Stimulated activated CD4-positive, alpha-beta T cell treated with anti-CD3 and anti-CD28 coated beads, Interleukin-2, amount 100 ng/mL, for 48 hours (primary cell): ENCODE measurements at regions not wholly inside any gene's neighbourhood (a gene's known extent, or its start where the extent isn't known, plus 50 kb on each side); places are given as distances from the start of the nearest gene placed in this dataset.
"Not testable (repeated sequence)": the region's sequence is repeated elsewhere in the genome, so short reads cannot be mapped to it uniquely, and the experiment has no call there.

Source experiments
- DNase-seq, 2 donors: peaks; one replicate each; pipeline ENCODE4 v3.0.0-alpha.2; 2020

DNA sequence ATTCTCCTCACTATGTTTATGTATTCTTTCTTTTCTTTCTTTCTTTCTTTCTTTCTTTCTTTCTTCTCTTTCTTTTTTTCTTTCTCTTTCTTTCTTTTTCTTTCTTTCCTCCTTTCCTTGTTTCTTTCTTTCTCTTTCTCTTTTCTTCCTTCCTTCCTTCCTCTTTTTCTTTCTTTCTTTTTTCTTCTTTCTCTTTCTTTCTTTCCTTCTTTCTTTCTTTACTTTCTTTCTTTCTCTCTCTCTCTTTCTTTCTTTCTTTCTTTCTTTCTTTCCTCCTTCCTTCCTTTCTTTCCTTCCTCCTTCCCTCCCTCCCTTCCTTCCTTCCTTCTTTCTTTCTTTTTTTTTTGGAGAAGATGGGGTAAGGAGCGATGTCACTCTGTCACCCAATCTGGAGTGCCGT lies 1405.5 kb downstream of the SLITRK5 start:
- no peak for DNase-seq

DNA sequence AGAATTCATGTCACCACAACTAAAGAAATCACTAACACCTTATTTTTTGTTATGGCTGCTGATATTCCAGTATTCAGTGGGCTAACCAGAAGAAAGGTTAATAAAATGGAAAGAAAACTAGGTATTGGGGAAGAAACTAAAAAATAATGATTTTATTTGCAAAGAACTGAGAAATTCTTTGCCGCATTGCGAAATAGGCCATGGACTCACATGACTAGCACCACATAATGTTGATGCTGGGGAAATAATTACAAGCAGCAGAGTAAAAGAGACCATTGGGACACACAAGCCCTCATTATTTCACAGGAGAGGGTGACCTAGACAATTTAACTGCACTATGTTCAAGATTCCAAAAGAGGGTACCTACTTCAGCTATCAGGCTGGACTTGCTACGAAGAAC lies 1411.5 kb downstream of the SLITRK5 start:
- DNase-seq = no peak

DNA sequence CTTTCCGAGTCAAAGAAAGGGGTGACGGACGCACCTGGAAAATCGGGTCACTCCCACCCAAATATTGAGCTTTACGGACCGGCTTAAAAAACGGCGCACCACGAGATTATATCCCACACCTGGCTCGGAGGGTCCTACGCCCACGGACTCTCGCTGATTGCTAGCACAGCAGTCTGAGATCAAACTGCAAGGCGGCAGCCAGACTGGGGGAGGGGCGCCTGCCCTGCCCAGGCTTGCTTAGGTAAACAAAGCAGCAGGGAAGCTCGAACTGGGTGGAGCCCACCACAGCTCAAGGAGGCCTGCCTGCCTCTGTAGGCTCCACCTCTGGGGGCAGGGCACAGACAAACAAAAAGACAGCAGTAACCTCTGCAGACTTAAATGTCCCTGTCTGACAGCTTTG lies 1416.9 kb downstream of the SLITRK5 start:
- not testable (repeated sequence) for DNase-seq

GRCh38 chr13:89097994-89098393 lies 1426.8 kb downstream of the SLITRK5 start:
- DNase-seq = no peak

- no peak for DNase-seq
Observed at GRCh38 chr13:89113744-89114143, 1442.6 kb downstream of the SLITRK5 start.

- no peak for DNase-seq
Observed at GRCh38 chr13:89115307-89115706, 1444.1 kb downstream of the SLITRK5 start.

DNA sequence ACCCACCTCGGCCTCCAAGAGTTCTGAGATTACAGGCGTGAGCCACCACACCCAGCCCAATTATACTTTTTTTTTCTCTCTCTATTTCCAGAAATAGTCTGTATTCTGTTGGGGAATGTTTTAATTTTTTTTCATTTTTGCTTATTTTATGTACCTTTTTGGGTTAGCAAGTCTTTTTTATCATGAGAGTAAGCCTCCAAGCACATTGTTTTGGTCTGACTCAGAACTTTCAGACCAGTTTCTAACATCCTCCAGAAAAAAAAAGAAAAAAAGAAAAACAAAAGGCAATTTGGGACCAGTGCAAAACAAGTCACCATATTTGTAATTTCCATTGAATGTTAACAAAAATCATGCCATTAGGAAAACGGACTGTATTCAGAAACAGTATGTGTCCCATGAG lies 1465.5 kb downstream of the SLITRK5 start:
- DNase-seq = no peak

DNA sequence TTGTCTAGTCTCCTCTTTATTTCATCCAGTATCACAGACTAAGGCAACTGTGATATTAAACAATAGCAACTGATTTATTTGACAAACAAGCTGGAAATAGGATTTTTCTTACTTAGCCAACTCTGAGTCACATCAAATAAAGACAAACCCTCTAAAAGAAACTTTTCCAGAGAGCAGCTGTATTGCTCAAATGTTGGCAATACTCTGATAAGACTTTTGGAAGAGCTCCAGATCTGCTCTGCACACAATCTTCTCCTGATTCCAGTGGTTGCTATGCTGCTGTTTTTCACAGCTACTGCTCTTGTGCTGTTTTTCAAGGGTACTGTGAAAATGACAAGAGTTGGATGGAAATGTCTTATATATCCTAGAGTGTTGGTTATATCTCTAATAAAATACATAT lies 1479.2 kb downstream of the SLITRK5 start:
- no peak for DNase-seq

DNA sequence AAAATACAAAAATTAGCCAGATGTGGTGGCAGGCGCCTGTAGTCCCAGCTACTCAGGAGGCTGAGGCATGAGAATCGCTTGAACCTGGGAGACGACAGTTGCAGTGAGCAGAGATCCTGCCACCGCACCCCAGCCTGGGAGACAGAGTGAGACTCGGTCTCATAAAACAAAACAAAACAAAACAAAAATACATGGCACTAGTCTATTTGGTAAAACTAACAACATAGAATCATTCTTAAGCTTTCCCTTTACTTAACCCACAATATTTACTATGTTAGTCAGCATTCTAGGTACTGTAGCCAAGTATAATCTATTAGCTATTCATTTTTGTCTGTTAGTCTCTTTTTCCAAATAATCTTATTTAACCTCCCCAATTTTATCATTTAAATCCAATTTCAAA lies 1482.8 kb downstream of the SLITRK5 start:
- no peak for DNase-seq

DNA sequence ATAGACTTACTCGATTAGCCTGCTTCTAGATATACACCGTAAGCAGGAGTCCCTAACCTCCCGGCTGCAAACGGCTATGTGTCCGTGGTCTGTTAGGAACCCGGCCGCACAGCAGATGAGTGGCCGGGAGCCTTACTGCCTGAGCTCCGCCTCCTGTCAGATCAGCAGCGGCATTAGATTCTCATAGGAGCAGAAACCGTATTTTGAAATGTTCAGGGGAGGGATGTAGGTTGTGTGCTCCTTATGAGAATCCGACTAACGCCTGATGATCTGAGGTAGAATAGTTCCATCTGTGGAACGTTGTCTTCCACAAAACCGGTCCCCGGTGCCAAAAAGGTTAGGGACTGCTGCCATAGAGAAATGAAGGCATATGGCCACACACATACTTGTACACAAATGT lies 1491.9 kb downstream of the SLITRK5 start:
- DNase-seq = no peak

DNA sequence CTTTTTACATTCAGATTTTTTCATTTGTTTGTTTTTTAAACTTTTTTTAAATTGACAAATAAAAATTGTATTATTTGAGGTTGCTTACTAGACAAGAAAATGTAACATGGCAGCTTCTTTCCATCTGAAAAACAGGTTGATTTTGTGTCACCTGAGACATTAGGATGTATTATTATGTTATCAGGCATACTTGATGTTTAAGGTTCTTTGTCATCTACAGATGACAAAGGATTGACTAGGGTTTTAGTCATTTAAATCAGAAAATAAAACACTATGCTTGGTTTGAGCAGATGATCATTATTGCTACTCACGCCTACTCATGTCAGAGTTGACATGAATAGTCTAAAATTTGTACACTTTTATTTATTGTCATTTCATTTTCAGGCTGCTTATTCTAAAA lies 1494.5 kb downstream of the SLITRK5 start:
- no peak for DNase-seq

- no peak for DNase-seq
Observed at GRCh38 chr13:89169951-89170350, 1498.8 kb downstream of the SLITRK5 start.

DNA sequence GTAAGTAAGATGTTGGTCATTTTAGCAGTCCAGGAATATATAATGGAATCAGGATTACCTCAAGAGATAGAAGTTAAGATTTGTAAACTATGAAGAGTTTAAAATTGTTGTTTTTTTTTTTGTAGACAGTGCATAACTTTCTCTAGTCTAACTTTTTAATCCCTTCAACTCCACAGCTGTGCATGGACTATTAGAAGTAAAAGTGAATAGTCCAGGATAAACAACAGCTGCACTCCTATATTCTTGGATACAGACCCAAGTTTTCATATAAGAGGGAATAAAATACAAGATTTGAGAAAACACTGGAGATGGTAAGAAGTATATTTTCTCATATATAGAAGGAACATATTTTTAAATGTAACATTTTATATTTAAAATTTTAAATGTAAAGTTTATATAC lies 1509.9 kb downstream of the SLITRK5 start:
- no peak for DNase-seq

DNA sequence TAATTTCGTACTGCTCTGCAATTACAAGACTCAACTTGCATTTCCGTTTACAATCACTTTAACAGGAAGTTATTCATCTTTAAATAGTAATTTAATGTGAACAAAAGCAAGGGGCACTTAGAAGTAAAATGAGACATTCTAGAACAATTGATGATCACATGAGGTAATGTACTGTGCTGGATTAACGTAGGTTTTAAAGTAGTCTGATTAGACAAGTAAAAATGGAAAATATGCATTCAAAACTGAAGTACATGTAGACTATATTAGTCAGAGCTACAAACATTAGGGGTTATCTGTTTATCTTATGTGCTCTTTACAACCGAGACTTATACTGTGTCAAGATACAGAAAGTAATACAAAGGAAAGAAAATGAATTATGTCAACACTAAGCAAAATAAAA lies 1528.0 kb downstream of the SLITRK5 start:
- no peak for DNase-seq

GRCh38 chr13:89204435-89204834 lies 1533.3 kb downstream of the SLITRK5 start:
- no peak for DNase-seq

- DNase-seq = no peak
Observed at GRCh38 chr13:89205856-89206520, 1534.8 kb downstream of the SLITRK5 start.

DNA sequence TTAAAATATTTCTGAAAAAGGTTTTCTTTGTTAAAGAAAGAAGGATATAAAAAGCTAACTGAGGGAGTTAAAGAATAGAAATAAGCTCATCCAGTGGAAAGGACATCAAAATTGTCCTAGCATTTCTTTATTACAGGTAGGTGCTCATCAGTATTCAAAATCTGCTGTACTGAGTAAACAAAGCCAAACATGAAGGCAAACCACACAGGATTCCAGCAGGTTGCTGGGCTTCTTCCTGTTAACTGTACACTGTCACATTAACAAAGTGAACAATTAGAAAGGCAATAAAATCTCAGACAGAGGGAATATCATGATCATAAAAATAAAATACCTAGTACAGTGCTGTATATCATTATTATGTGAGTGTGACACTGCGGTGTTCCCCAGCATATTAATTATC lies 1541.0 kb downstream of the SLITRK5 start:
- DNase-seq = no peak

- DNase-seq = no peak
Observed at GRCh38 chr13:89214185-89214584, 1543.0 kb downstream of the SLITRK5 start.

DNA sequence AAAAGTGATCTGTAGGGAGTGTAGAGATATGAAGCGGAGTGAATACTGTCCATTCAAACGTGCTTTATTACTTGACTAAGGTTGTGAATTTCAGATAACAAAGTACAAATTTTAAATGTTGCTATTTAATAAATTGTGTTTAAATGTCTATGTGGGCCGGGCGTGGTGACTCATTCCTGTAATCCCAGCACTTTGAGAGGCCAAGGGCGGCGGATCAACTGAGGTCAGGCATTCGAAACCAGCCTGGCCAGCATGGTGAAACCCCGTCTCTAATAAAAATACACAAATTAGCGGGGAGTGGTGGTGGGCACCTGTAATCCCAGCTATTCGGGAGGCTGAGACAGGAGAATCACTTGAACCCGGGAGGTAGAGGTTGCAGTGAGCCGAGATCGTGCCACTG lies 1544.1 kb downstream of the SLITRK5 start:
- not testable (repeated sequence) for DNase-seq

DNA sequence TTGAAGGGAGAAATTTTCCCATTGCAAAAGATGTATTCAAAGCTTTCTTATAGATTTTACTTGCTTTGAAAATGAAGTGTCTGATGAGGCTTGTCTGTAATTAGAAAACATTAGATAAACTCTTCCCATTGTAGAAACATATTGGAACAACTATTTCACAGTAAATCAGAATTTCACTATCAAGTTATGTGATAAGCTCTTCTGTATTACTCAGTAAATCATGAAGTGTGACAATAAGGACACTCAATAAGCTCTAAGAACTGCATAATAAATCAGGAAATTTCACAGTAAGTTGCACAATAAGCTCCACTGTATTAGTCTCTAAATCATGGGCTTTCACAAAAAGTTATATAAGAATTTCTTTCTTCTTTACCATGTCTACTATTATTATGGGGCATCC lies 1546.6 kb downstream of the SLITRK5 start:
- no peak for DNase-seq

DNA sequence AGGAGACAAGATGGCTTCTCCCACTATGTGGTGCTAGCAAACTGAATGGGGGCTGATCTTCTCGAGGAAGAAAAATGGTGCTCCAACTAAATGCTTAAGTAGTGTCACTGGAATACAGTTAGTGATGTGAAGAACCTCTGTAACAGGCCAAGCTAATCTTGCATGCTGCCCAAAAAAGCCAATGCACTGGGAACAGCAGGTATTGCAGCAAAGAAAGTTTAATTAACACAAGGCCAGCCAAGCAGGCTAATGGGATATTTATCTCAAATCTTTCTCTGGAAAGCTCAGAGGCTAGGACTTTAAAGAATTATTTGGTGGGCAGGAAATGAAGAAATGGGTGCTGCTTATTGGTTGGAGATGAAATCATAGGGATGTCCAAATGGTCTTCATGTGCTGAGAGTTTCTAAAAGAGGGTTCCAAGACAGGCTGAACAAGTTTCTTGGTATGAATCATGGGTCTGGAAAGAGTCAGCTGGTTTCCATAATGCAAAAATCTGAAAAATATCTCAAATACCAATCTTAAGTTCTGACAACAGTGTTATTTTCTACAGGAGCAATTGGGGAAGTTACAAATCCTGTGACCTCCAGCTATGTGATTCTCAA lies 1550.5 kb downstream of the SLITRK5 start:
- DNase-seq = no peak

GRCh38 chr13:89227356-89227755 lies 1556.2 kb downstream of the SLITRK5 start:
- no peak for DNase-seq

GRCh38 chr13:89238496-89238895 lies 1567.3 kb downstream of the SLITRK5 start:
- DNase-seq = no peak

DNA sequence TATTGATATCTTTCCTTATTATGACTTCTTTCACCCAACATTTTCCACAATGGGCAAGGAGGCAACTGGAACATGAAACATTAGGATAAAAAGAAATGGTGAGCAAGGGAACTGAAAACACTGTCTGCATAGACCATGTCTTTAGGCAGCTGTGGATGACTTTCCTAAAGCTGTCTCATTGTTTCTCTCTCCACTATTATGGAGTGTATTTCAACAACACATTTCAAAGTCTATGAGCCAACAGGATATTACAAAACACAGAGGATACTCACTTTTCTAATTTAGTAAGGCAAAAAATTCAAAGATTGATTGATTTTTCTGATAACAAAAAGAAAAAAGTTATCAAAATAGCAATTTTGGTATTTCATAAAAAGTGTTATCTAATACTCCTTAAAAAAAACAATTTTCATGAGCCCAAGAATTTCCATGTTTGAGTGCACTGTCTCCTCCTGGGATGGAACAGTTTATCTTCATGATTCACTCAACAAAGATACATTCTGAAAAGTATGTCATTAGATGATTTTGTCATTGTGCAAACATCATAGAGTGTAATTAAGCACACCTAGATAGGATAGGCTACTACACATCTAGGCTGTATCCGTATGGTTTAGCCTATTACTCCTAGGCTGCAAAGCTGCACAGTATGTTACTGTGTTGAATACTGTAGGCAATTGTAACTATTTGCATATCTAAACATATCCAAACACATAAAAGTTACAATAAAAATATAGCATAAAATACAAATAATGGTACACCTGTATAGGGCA lies 1568.4 kb downstream of the SLITRK5 start:
- DNase-seq = no peak
